ENCODE measurements at regions not wholly inside any gene's neighbourhood (a gene's known extent, or its start where the extent isn't known, plus 50 kb on each side); places are given as distances from the start of the nearest gene placed in this dataset.

GRCh38 chr18:26618135-26618534, 69.8 kb upstream of the KCTD1 start:
- DNase-seq (ENCODE audit: low read depth): no peak

- DNase-seq (ENCODE audit: low read depth): peak; percentile 21
Measured at GRCh38 chr18:26617151-26617554, 68.8 kb upstream of the KCTD1 start.

GRCh38 chr18:26614374-26614773, 66.0 kb upstream of the KCTD1 start:
- DNase-seq (ENCODE audit: low read depth): no peak
